Progenitor cell of endocrine pancreas (in vitro differentiated cells): ENCODE measurements at regions not wholly inside any gene's neighbourhood (a gene's known extent, or its start where the extent isn't known, plus 50 kb on each side); places are given as distances from the start of the nearest gene placed in this dataset.

Experiments used
- DNase-seq: peaks from one replicate; pipeline ENCODE4 v3.0.0; 2021; ENCODE audit warnings: low spot score; ENCODE audit not compliant: unreplicated experiment
- H3K27ac Mint-ChIP-seq: 2 replicates; pipeline ENCODE4 v1.8.0; 2021; ENCODE audit warnings: mild to moderate bottlenecking, moderate library complexity, mixed read lengths
- H3K27me3 Mint-ChIP-seq: 2 replicates; pipeline ENCODE4 v1.8.0; 2021; ENCODE audit warnings: mixed read lengths
- H3K36me3 Mint-ChIP-seq: 2 replicates; pipeline ENCODE4 v1.8.0; 2022; ENCODE audit warnings: mixed read lengths; ENCODE audit not compliant: insufficient read depth
- H3K4me1 Mint-ChIP-seq: 2 replicates; pipeline ENCODE4 v1.8.0; 2021; ENCODE audit warnings: low read depth, mixed read lengths
- H3K4me3 Mint-ChIP-seq: 2 replicates; pipeline ENCODE4 v1.8.0; 2021; ENCODE audit warnings: low read depth, mild to moderate bottlenecking, moderate library complexity, mixed read lengths
- H3K9me3 Mint-ChIP-seq: 2 replicates; pipeline ENCODE4 v1.8.0; 2021; ENCODE audit warnings: low read depth, mixed read lengths
- TF ChIP-seq, protein P1 (sequence below): fragments of 200-600 bp; sonication (generic); IDR thresholded peaks from one replicate; pipeline ENCODE4 v1.5.0; 2021; ENCODE audit warnings: antibody characterized with exemption, mild to moderate bottlenecking; ENCODE audit not compliant: unreplicated experiment

DNA sequence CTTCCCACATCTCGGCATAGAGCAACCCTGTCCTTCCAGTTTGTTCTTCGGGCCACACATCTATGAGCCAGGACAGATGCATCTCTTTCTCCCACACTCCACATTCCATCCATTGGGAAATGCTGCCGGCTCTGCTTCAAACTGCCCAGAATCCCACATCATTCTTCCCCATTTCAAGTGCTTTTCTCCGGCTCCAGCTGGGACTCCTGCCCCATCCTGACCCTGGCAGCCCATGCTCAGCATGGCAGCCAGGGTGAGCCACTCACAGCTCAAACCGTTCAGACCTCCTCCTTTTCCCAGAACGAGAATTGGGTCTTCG, 132.8 kb upstream of the SDK2 start:
- no peak overlapping the region for H3K4me3 Mint-ChIP-seq
- peaks cover 25% of the 10 kb centered on the region for H3K27me3 Mint-ChIP-seq
- no peak for DNase-seq
- no peaks in the 10 kb centered on the region for H3K4me1 Mint-ChIP-seq
- no peak overlapping the region for H3K27ac Mint-ChIP-seq
- TF ChIP-seq, protein P1, sequence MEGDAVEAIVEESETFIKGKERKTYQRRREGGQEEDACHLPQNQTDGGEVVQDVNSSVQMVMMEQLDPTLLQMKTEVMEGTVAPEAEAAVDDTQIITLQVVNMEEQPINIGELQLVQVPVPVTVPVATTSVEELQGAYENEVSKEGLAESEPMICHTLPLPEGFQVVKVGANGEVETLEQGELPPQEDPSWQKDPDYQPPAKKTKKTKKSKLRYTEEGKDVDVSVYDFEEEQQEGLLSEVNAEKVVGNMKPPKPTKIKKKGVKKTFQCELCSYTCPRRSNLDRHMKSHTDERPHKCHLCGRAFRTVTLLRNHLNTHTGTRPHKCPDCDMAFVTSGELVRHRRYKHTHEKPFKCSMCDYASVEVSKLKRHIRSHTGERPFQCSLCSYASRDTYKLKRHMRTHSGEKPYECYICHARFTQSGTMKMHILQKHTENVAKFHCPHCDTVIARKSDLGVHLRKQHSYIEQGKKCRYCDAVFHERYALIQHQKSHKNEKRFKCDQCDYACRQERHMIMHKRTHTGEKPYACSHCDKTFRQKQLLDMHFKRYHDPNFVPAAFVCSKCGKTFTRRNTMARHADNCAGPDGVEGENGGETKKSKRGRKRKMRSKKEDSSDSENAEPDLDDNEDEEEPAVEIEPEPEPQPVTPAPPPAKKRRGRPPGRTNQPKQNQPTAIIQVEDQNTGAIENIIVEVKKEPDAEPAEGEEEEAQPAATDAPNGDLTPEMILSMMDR = no peak
- peaks cover 3% of the 10 kb centered on the region for H3K9me3 Mint-ChIP-seq
- no peaks in the 10 kb centered on the region for H3K36me3 Mint-ChIP-seq

DNA sequence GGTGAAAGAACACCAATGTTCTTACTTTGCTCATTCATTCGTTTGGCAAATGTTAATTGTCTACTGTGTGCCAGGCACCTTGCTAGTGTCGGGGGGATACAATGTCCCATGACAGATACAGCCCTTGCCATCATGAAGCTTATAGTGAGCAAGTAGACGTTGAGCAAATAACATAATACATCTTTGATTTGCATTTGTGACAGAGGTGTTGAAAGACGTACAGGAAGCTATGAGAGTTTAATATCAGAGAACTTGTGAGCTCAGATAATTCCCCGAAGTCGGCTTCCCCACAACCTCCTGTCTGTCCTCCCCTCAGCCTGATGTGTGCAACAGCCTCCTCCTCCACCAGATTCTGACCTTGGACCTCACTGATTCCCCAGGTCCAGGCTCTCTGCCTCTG, 138.0 kb upstream of the SDK2 start:
- no peak for DNase-seq
- TF ChIP-seq, protein P1 = no peak
- no peaks in the 10 kb centered on the region for H3K36me3 Mint-ChIP-seq
- H3K9me3 Mint-ChIP-seq = peaks cover 3% of the 10 kb centered on the region
- no peak overlapping the region for H3K27ac Mint-ChIP-seq
- no peak overlapping the region for H3K4me3 Mint-ChIP-seq
- H3K4me1 Mint-ChIP-seq = peaks cover 14% of the 10 kb centered on the region
- peaks cover 8% of the 10 kb centered on the region for H3K27me3 Mint-ChIP-seq

DNA sequence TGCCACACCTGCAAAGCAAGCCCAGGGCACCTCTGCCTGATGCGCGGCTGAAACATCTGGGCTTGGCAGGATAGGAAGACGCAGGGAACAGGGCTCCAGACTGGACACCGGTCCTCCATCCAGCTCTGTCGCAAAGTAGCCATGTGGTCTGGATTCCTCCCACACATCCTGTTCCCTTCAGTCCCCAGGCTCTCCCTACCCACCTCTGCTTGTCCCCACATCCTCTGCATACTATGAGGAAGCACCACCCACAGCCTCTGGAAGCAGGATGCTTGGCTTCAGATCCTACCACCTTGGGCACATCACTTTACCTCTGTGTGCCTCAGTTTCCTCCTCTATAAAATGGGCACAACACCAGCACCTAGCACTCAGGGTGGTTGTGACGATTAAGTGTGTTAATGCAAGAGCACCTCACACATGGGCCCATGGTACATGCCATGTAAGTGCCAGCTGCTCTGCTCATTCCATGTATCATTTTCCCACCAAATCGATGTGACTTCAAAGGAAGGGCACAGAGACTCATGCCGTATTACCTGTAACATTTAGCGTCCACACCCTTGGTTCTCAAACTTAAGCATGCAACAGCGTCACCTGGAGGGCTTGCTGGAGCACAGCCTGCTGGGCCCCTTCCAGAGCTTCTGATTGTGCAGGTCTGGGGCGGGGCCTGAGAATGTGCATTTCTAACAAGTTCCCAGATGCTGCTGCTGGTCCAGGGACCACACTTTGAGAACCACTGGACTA, 138.6 kb upstream of the SDK2 start:
- peaks cover 3% of the 10 kb centered on the region for H3K9me3 Mint-ChIP-seq
- H3K27ac Mint-ChIP-seq = no peak overlapping the region
- H3K36me3 Mint-ChIP-seq = no peaks in the 10 kb centered on the region
- peaks cover 8% of the 10 kb centered on the region for H3K27me3 Mint-ChIP-seq
- no peak overlapping the region for H3K4me3 Mint-ChIP-seq
- no peak for DNase-seq
- peaks cover 19% of the 10 kb centered on the region for H3K4me1 Mint-ChIP-seq
- TF ChIP-seq, protein P1 = peak; percentile 28

DNA sequence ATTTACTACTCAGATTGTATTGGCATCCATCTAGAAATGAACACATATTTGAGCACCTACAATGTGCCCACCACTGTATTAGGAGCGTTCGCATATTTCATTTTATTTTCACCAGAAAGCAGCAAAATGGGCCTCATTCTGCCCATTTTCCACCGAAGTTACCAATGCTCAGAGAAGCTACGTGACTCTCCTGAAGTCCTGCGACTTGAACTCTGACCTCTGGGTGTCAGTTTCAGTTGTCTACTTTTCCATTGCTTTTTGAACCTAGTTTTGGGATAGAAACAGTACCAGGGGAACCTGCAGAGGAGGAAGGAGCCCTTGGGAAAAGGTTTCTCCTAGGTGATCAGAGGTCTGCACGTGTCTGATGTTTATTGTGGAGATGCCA, 139.1 kb upstream of the SDK2 start:
- Mint-ChIP-seq H3K27ac (no peak overlapping the region), H3K27me3 (peaks cover 9% of the 10 kb centered on the region), H3K36me3 (no peaks in the 10 kb centered on the region), H3K9me3 (peaks cover 3% of the 10 kb centered on the region), H3K4me3 (no peak overlapping the region), H3K4me1 (peaks cover 21% of the 10 kb centered on the region)
- TF ChIP-seq, protein P1 = no peak
- DNase-seq = no peak

DNA sequence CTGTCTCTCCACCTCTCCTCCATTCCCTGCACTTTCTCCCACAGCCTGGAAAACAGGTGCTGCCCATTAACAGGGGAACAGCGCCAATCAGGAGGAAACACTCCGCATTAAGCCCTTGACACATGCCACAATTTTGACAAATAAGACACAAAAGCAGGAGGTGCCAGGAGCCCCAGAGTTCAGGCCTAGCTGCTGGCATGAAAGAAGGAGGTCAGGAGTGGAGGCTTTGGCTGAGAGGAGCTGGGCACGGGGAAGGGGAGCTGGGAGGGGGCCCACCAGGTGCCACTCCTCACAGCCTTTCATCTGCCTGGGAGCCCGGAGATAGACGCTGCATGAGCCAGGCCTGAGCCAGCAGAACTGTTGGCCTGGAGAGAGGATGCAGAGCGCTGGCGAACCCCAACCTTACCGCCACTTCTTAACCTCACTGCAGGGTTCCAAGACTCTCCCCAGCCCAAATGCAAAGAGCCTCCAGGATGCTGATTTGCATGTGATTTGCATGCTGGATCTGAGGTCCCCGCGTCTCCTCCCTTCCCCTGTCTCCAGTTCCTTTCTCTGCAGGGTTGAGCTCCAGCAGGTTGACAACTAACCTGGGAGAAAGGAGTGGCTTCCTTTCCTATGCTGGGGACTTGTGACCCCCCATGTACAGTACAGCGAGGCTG, 139.8 kb upstream of the SDK2 start:
- no peak for DNase-seq
- Mint-ChIP-seq H3K36me3 (no peaks in the 10 kb centered on the region), H3K27me3 (peaks cover 11% of the 10 kb centered on the region), H3K4me1 (peaks cover 21% of the 10 kb centered on the region), H3K27ac (no peak overlapping the region), H3K4me3 (no peak overlapping the region), H3K9me3 (peaks cover 2% of the 10 kb centered on the region)
- TF ChIP-seq, protein P1 = no peak
